Testis (tissue), 2 donors: ENCODE measurements at regions not wholly inside any gene's neighbourhood (a gene's known extent, or its start where the extent isn't known, plus 50 kb on each side); places are given as distances from the start of the nearest gene placed in this dataset.

Source experiments
- DNase-seq: peaks from one replicate; pipeline ENCODE4 v3.0.0-alpha.2; 2019
- H3K27ac ChIP-seq, 2 donors: fragments of 200-600 bp; sonication (generic); one replicate each; pipeline ENCODE4 v1.5.1; 2019
- H3K27me3 ChIP-seq: fragments of 200-600 bp; sonication (generic); one replicate; pipeline ENCODE4 v1.5.1; 2019
- H3K36me3 ChIP-seq: fragments of 200-600 bp; sonication (generic); one replicate; pipeline ENCODE4 v1.5.1; 2017; ENCODE audit warnings: low read depth; ENCODE audit errors: missing control alignments
- H3K4me1 ChIP-seq: fragments of 200-600 bp; sonication (generic); one replicate; pipeline ENCODE4 v1.5.1; 2019
- H3K4me3 ChIP-seq, 2 donors: fragments of 200-600 bp; sonication (generic); one replicate each; pipeline ENCODE4 v1.5.1; 2017 to 2019
- H3K9me3 ChIP-seq: fragments of 200-600 bp; sonication (generic); one replicate; pipeline ENCODE4 v1.5.1; 2017
- POLR2A ChIP-seq: fragments of 450-650 bp; IDR thresholded peaks from one replicate; pipeline ENCODE4 v1.6.1; 2017; ENCODE audit warnings: antibody characterized with exemption, mild to moderate bottlenecking, moderate library complexity
- WGBS, 2 donors: methylation state at CpG; one replicate each; pipeline ENCODE4 v1.1.5; 2018; 5-methylcytosine and 5-hydroxymethylcytosine counted together
- intact Hi-C: fragments of 100-400 bp; cut with DNase I; formaldehyde crosslinking; loops from one replicate; pipeline ENCODE4 v1.15.1; 2023; ENCODE audit warnings: low total_unique reads
- TF ChIP-seq, protein P1 (sequence below), 3 experiments: fragments of 450-650 bp in 2 of 3; fragments of 200-600 bp in 1 of 3; sonication (generic) in 1 of 3; IDR thresholded peaks; one replicate each; pipeline ENCODE4 v1.5.1; 2016 to 2019; ENCODE audit warnings: antibody characterized with exemption in 3 of 3, mild to moderate bottlenecking in 2 of 3, moderate library complexity in 1 of 3

- no peaks in the 10 kb centered on the region for H3K4me1 ChIP-seq
- DNase-seq, result no peak
- no peak overlapping the region for H3K4me3 ChIP-seq
- TF ChIP-seq POLR2A, result no peak
- TF ChIP-seq, protein P1, sequence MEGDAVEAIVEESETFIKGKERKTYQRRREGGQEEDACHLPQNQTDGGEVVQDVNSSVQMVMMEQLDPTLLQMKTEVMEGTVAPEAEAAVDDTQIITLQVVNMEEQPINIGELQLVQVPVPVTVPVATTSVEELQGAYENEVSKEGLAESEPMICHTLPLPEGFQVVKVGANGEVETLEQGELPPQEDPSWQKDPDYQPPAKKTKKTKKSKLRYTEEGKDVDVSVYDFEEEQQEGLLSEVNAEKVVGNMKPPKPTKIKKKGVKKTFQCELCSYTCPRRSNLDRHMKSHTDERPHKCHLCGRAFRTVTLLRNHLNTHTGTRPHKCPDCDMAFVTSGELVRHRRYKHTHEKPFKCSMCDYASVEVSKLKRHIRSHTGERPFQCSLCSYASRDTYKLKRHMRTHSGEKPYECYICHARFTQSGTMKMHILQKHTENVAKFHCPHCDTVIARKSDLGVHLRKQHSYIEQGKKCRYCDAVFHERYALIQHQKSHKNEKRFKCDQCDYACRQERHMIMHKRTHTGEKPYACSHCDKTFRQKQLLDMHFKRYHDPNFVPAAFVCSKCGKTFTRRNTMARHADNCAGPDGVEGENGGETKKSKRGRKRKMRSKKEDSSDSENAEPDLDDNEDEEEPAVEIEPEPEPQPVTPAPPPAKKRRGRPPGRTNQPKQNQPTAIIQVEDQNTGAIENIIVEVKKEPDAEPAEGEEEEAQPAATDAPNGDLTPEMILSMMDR (IDR thresholded peaks at IDR 0.05), result no peak
- intact Hi-C loops, result no loop called here
- no peaks in the 10 kb centered on the region for H3K36me3 ChIP-seq
- H3K9me3 ChIP-seq, result no peaks in the 10 kb centered on the region
- no peak overlapping the region for H3K27ac ChIP-seq
- H3K27me3 ChIP-seq, result no peaks in the 10 kb centered on the region
These were observed 467.7 kb upstream of the MEF2C start for GRCh38 chr5:89350684-89351083.

DNA sequence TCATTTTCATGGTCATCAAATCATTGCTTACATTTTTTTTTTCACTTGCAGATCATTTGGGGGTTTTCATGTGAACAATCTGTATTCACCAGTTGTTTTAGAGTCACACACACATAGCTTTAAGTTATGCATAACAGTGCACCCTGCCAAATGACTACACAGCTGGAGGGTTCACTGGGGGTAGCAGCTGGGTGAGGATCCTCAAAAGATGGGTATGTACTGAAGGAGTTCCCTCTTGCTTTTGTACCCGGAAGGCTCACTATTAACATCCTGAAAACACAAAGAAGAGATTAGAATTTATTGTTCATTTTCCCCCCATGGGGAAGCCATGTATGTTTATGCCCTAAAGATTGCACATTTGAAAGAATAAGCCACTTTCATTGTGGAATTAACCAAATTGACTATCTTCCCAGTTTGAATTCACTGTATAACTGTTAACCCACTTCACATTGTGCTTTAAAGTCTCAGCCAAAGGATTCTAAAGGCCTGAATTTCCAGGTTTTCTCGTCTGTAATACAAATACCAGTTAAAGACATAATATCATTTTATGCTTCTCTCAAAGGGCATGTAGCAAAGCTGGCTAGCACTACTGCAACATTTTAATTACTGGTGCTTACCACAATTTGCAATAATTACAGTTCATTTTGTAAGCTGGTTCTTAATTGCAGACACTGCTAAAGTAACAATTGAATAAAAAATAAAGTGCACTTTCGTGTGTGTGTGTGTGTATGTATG, 466.4 kb upstream of the MEF2C start:
- Histone ChIP-seq H3K4me1 (no peaks in the 10 kb centered on the region), H3K9me3 (no peaks in the 10 kb centered on the region), H3K27ac (no peak overlapping the region), H3K4me3 (no peak overlapping the region), H3K27me3 (no peaks in the 10 kb centered on the region), H3K36me3 (no peaks in the 10 kb centered on the region)
- 63 to 64% methylated on average over 3 of the region's 3 CpGs for WGBS, 2 donors
- TF ChIP-seq, protein P1 (IDR thresholded peaks at IDR 0.05), result no peak
- no peak for TF ChIP-seq POLR2A
- DNase-seq, result no peak
- intact Hi-C loops, result no loop called here

DNA sequence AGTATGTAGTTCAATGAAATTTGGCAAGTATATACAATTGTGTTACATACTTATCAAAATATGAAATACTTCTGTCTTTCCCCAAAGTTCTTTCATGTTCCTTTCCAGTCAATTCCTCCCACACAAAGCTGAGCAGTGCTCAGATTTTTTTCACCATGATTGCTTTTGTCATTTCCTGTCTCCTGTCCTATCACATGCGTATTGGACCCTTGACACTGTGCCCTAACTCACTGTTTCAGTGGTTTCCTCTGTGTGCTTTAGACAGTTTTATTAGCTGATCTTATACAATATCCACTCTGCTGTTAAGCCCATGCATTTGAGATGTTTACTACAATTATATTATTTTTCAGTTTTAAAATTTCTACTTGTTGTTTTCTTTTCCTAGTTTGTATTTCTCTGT, 463.6 kb upstream of the MEF2C start:
- Histone ChIP-seq H3K4me3 (no peak overlapping the region), H3K36me3 (no peaks in the 10 kb centered on the region), H3K27ac (no peak overlapping the region), H3K9me3 (no peaks in the 10 kb centered on the region), H3K4me1 (no peaks in the 10 kb centered on the region), H3K27me3 (no peaks in the 10 kb centered on the region)
- 80 to 81% methylated on average over 1 of the region's 1 CpG for WGBS, 2 donors
- no peak for DNase-seq
- TF ChIP-seq POLR2A, result no peak
- TF ChIP-seq, protein P1 (IDR thresholded peaks at IDR 0.05), result no peak
- intact Hi-C loops, result no loop called here

DNA sequence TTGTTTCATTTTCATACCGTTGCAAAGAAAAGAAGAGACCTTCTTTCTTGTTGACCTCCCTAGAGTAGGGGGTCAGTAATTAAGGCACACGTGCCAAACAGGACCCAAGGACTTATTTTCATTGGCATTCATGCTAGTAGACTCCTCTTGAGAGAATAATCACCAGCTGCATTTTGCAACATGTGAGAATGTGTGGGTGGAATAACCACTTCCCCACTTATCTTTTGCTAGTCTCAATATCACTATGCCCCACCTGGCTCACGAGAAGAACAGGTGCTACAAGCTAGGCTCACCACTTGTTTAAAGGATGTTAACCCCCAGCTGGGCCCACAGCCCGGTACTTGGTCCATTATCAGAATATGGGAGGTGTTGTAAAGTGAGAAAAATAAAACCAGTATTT, 460.7 kb upstream of the MEF2C start:
- intact Hi-C loops, result no loop called here
- WGBS, 2 donors, result 23 to 25% methylated on average over 4 of the region's 4 CpGs

More for the DNA sequence above, 460.7 kb upstream of the MEF2C start:
- TF ChIP-seq, protein P1 (IDR thresholded peaks at IDR 0.05), result no peak
- TF ChIP-seq POLR2A, result no peak
- no peaks in the 10 kb centered on the region for H3K27me3 ChIP-seq
- no peaks in the 10 kb centered on the region for H3K4me1 ChIP-seq
- H3K36me3 ChIP-seq, result no peaks in the 10 kb centered on the region
- no peak overlapping the region for H3K27ac ChIP-seq
- no peak for DNase-seq
- H3K9me3 ChIP-seq, result no peaks in the 10 kb centered on the region
- H3K4me3 ChIP-seq, result no peak overlapping the region
